Endothelial cell of umbilical vein (primary cell): ENCODE measurements at regions not wholly inside any gene's neighbourhood (a gene's known extent, or its start where the extent isn't known, plus 50 kb on each side); places are given as distances from the start of the nearest gene placed in this dataset.

ENCODE experiments used
- BruUV-seq: library from RNA; stranded (reverse); fragments of 400-500 nt; replicated peaks from 2 replicates; lab custom pipeline; 2021; lab: Mats Ljungman, UMichigan
- CTCF ChIA-PET: fragments of 300-600, 350-600 bp; sonication (Branson Sonifier 250); formaldehyde crosslinking; loops from one replicate; lab custom pipeline; 2021; ENCODE audit warnings: antibody characterized with exemption, inconsistent platforms; lab: Charles Lee
- POLR2A ChIA-PET: fragments of 300-600, 350-600 bp; sonication (Branson Sonifier 250); formaldehyde crosslinking; loops from one replicate; lab custom pipeline; 2021; ENCODE audit warnings: antibody characterized with exemption, inconsistent platforms; lab: Charles Lee
- DNase-seq: peaks from one replicate; pipeline ENCODE4 v3.0.0-alpha.2; 2011; ENCODE audit warnings: low read depth, low spot score
- FAIRE-seq: peaks from 2 replicates; lab custom pipeline; 2011; peaks lifted over from hg19 to GRCh38; lab: Jason Lieb, UNC
- H2AFZ ChIP-seq: 2 replicates; pipeline ENCODE4 v1.6.0; 2012; ENCODE audit warnings: low read depth, low read length, control low read depth, inconsistent platforms
- H3K27ac ChIP-seq: 2 replicates; pipeline ENCODE4 v1.5.1; 2011; ENCODE audit warnings: low read depth, mild to moderate bottlenecking, control low read depth, low read length, moderate library complexity; ENCODE audit not compliant: insufficient read depth
- H3K27me3 ChIP-seq, 2 experiments: 2 replicates each; pipeline versions ENCODE4 v1.6.0 to v1.6.1; 2011; ENCODE audit warnings: low read length in 2 of 2, mixed read lengths in 1 of 2; ENCODE audit not compliant: control insufficient read depth in 2 of 2, insufficient read depth in 2 of 2
- H3K36me3 ChIP-seq, 2 experiments: 2 replicates in 1 of 2; 3 replicates in 1 of 2; pipeline ENCODE4 v1.5.1; 2011; ENCODE audit warnings: low read length in 2 of 2, mild to moderate bottlenecking in 1 of 2, moderate library complexity in 1 of 2; ENCODE audit not compliant: control insufficient read depth in 2 of 2, insufficient read depth in 2 of 2; ENCODE audit errors: extremely low read depth in 1 of 2
- H3K4me1 ChIP-seq: 3 replicates; pipeline ENCODE4 v1.5.1; 2011; ENCODE audit warnings: mild to moderate bottlenecking, low read length; ENCODE audit not compliant: control insufficient read depth, insufficient read depth; ENCODE audit errors: extremely low read depth
- H3K4me2 ChIP-seq: 2 replicates; pipeline ENCODE4 v1.6.1; 2011; ENCODE audit warnings: low read length, control low read depth, mixed read lengths; ENCODE audit not compliant: insufficient read depth
- H3K4me3 ChIP-seq, 3 experiments: fragments of 200-600 bp in 1 of 3; sonication (generic), shearing (Covaris generic) in 1 of 3; replicated peaks in 1 of 3; 2 replicates each; pipeline ENCODE4 v1.5.1; 2011 to 2016; ENCODE audit warnings: control low read depth in 3 of 3, low read length in 3 of 3, mild to moderate bottlenecking in 2 of 3, inconsistent platforms in 1 of 3, low read depth in 1 of 3, moderate library complexity in 1 of 3; ENCODE audit not compliant: insufficient read depth in 1 of 3
- H3K79me2 ChIP-seq: 2 replicates; pipeline ENCODE4 v1.6.0; 2012; ENCODE audit warnings: low read length, inconsistent platforms; ENCODE audit not compliant: control insufficient read depth, insufficient read depth
- H3K9ac ChIP-seq: replicated peaks from 2 replicates; pipeline ENCODE3; 2011; ENCODE audit warnings: low read length, control low read depth; ENCODE audit not compliant: insufficient read depth; ENCODE audit errors: extremely low read depth
- H3K9me1 ChIP-seq: replicated peaks from 3 replicates; pipeline ENCODE4 v1.6.0; 2011; ENCODE audit warnings: mild to moderate bottlenecking, low read length; ENCODE audit not compliant: control insufficient read depth, insufficient read depth; ENCODE audit errors: extremely low read depth
- H3K9me3 ChIP-seq: replicated peaks from 2 replicates; pipeline ENCODE4 v1.5.1; 2012; ENCODE audit warnings: low read length, inconsistent platforms; ENCODE audit not compliant: control insufficient read depth, insufficient read depth
- H4K20me1 ChIP-seq: replicated peaks from 2 replicates; pipeline ENCODE3; 2011; ENCODE audit warnings: mild to moderate bottlenecking, low read length; ENCODE audit not compliant: control insufficient read depth, insufficient read depth; ENCODE audit errors: extremely low read depth
- EZH2 ChIP-seq: IDR thresholded peaks from 2 replicates; pipeline ENCODE4 v1.6.1; 2012; ENCODE audit warnings: borderline replicate concordance, low read depth, mild to moderate bottlenecking, moderate library complexity, low read length, inconsistent platforms; ENCODE audit not compliant: severe bottlenecking
- FOS ChIP-seq: IDR thresholded peaks from 2 replicates; pipeline ENCODE4 v1.6.1; 2011; ENCODE audit warnings: mild to moderate bottlenecking, low read length, moderate library complexity, borderline replicate concordance; ENCODE audit not compliant: insufficient read depth
- GATA2 ChIP-seq: IDR thresholded peaks from 2 replicates; pipeline ENCODE4 v1.7.0; 2011; ENCODE audit warnings: low read depth, mild to moderate bottlenecking, moderate library complexity, mixed read lengths, low read length; ENCODE audit not compliant: insufficient read length, insufficient read depth
- MYC ChIP-seq: IDR thresholded peaks from one replicate; pipeline ENCODE4 v1.6.1; 2011; ENCODE audit warnings: mild to moderate bottlenecking, low read depth, low read length
- POLR2A ChIP-seq: IDR thresholded peaks from 2 replicates; pipeline ENCODE4 v1.6.1; 2012; ENCODE audit warnings: low read depth, mild to moderate bottlenecking, control low read depth, low read length
- POLR2AphosphoS5 ChIP-seq: IDR thresholded peaks from 2 replicates; pipeline ENCODE4 v1.6.1; 2012; ENCODE audit warnings: low read depth, mild to moderate bottlenecking, control low read depth, low read length, moderate library complexity; ENCODE audit not compliant: insufficient read depth
- dilution Hi-C: fragments of 300-500 bp; cut with MboI; formaldehyde crosslinking; loops from one replicate; pipeline ENCODE4 v1.15.0; 2019; ENCODE audit warnings: low sequenced_read_pairs; ENCODE audit not compliant: extremely low pct_ligation_motif_present
- intact Hi-C: fragments of 100-400 bp; cut with micrococcal nuclease; formaldehyde crosslinking; loops from one replicate; pipeline ENCODE4 v1.10.0; 2022
- TF ChIP-seq, protein P1 (sequence below), 2 donors: IDR thresholded peaks; 1 replicate in 1 of 2; 2 replicates in 1 of 2; pipeline ENCODE4 v1.5.1; 2011; ENCODE audit warnings: low read length in 2 of 2, mild to moderate bottlenecking in 2 of 2, moderate library complexity in 2 of 2, control low read depth in 1 of 2, inconsistent platforms in 1 of 2, low read depth in 1 of 2; ENCODE audit not compliant: insufficient read depth in 1 of 2; ENCODE audit errors: extremely low read depth in 1 of 2
- TF ChIP-seq, protein P2 (sequence below): IDR thresholded peaks from 2 replicates; pipeline ENCODE4 v1.6.1; 2011; ENCODE audit not compliant: insufficient read depth, insufficient read length

DNA sequence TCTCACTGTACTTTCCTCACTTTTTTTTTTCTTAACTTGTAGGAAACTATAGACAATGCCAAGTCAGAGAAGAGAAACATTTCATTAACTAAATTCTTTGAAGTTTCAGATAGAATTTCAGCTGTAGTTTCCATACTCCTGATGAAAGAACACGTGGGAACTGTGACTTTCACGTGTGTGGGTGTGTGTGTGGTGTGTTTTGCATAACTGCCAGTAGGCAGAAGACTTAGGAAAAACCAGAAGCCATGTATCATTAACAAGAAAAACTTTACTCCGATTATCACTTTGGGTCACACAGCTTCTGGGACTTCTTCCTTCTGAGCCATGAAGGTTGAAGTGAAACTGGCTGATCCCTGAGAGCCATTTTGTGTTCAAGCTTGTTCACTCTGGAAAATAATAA is 483.3 kb downstream of the TFAP2B start:
- no peak overlapping the region for H3K4me3 ChIP-seq
- no peaks in the 10 kb centered on the region for H3K4me1 ChIP-seq
- no TSS peak for BruUV-seq
- TF ChIP-seq MYC (no peak), POLR2A (no peak), EZH2 (no peak), POLR2AphosphoS5 (no peak), GATA2 (no peak), FOS (no peak)
- TF ChIP-seq, protein P1, sequence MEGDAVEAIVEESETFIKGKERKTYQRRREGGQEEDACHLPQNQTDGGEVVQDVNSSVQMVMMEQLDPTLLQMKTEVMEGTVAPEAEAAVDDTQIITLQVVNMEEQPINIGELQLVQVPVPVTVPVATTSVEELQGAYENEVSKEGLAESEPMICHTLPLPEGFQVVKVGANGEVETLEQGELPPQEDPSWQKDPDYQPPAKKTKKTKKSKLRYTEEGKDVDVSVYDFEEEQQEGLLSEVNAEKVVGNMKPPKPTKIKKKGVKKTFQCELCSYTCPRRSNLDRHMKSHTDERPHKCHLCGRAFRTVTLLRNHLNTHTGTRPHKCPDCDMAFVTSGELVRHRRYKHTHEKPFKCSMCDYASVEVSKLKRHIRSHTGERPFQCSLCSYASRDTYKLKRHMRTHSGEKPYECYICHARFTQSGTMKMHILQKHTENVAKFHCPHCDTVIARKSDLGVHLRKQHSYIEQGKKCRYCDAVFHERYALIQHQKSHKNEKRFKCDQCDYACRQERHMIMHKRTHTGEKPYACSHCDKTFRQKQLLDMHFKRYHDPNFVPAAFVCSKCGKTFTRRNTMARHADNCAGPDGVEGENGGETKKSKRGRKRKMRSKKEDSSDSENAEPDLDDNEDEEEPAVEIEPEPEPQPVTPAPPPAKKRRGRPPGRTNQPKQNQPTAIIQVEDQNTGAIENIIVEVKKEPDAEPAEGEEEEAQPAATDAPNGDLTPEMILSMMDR (IDR thresholded peaks at IDR 0.05; ENCODE audit: extremely low read depth in 1 of 2, insufficient read depth in 1 of 2, low read depth in 1 of 2, low read length in 2 of 2) = no peak
- TF ChIP-seq, protein P2, sequence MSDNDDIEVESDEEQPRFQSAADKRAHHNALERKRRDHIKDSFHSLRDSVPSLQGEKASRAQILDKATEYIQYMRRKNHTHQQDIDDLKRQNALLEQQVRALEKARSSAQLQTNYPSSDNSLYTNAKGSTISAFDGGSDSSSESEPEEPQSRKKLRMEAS = no peak
- intact Hi-C loops = no loop called here
- no peak overlapping the region for H3K4me2 ChIP-seq
- POLR2A ChIA-PET = no interaction called here
- H4K20me1 ChIP-seq = no peaks in the 10 kb centered on the region
- dilution Hi-C loops = no loop called here
- no peak overlapping the region for H3K9ac ChIP-seq
- no peaks in the 10 kb centered on the region for H3K36me3 ChIP-seq
- no peak overlapping the region for H2AFZ ChIP-seq
- no peak overlapping the region for H3K27ac ChIP-seq
- peaks cover 2% of the 10 kb centered on the region for H3K9me3 ChIP-seq
- no peak for FAIRE-seq
- H3K27me3 ChIP-seq = no peaks in the 10 kb centered on the region
- no peaks in the 10 kb centered on the region for H3K79me2 ChIP-seq
- H3K9me1 ChIP-seq = no peaks in the 10 kb centered on the region
- CTCF ChIA-PET = no interaction called here
- DNase-seq = no peak
